Stimulated activated naive CD8-positive, alpha-beta T cell treated with anti-CD3 and anti-CD28 coated beads, Interleukin-15, Interleukin-2, amounts not matched to agents 100 U/mL and 50 U/mL, for 24 hours (primary cell): ENCODE measurements at regions not wholly inside any gene's neighbourhood (a gene's known extent, or its start where the extent isn't known, plus 50 kb on each side); places are given as distances from the start of the nearest gene placed in this dataset.

ENCODE experiments used
- ATAC-seq: fragments of 150-1000 bp; cut with Tn5 transposase; one replicate; pipeline ENCODE4 v1.10.0; 2021
- DNase-seq: peaks from one replicate; pipeline ENCODE4 v3.0.0; 2021

- ATAC-seq (no peak), DNase-seq (no peak)
Measured at GRCh38 chr21:16500271-16500670, 770.5 kb downstream of the USP25 start.

GRCh38 chr21:16502273-16502672, 772.5 kb downstream of the USP25 start:
- no peak for DNase-seq
- no peak for ATAC-seq

GRCh38 chr21:16502897-16503296, 773.1 kb downstream of the USP25 start:
- ATAC-seq (no peak), DNase-seq (no peak)

GRCh38 chr21:16504281-16504680, 774.5 kb downstream of the USP25 start:
- ATAC-seq = no peak

GRCh38 chr21:16504766-16505165, 775.0 kb downstream of the USP25 start:
- ATAC-seq (no peak), DNase-seq (no peak)

More at GRCh38 chr21:16504281-16504680, 774.5 kb downstream of the USP25 start:
- DNase-seq = no peak

GRCh38 chr21:16509476-16509875, 779.7 kb downstream of the USP25 start:
- DNase-seq (no peak), ATAC-seq (no peak)

- DNase-seq (no peak), ATAC-seq (no peak)
Measured at GRCh38 chr21:16514316-16514715, 784.5 kb downstream of the USP25 start.

GRCh38 chr21:16517383-16517782, 787.6 kb downstream of the USP25 start:
- no peak for ATAC-seq
- DNase-seq = no peak

GRCh38 chr21:16519036-16519435, 789.3 kb downstream of the USP25 start:
- no peak for ATAC-seq
- no peak for DNase-seq

- ATAC-seq (no peak), DNase-seq (no peak)
Measured at GRCh38 chr21:16519644-16520043, 789.9 kb downstream of the USP25 start.

GRCh38 chr21:16522548-16522947, 792.8 kb downstream of the USP25 start:
- DNase-seq (no peak), ATAC-seq (no peak)

- ATAC-seq (no peak), DNase-seq (no peak)
Measured at GRCh38 chr21:16530656-16531055, 800.9 kb downstream of the USP25 start.

GRCh38 chr21:16532840-16533239, 803.1 kb downstream of the USP25 start:
- DNase-seq (no peak), ATAC-seq (no peak)

- ATAC-seq (no peak), DNase-seq (no peak)
Measured at GRCh38 chr21:16533692-16534407, 804.1 kb downstream of the USP25 start.

GRCh38 chr21:16534408-16535101, 804.8 kb downstream of the USP25 start:
- DNase-seq (no peak), ATAC-seq (no peak)

GRCh38 chr21:16535102-16535422, 805.3 kb downstream of the USP25 start:
- no peak for DNase-seq
- ATAC-seq = no peak

GRCh38 chr21:16535626-16536025, 805.8 kb downstream of the USP25 start:
- DNase-seq = no peak
- ATAC-seq = no peak

GRCh38 chr21:16536140-16536539, 806.4 kb downstream of the USP25 start:
- no peak for DNase-seq
- ATAC-seq = no peak

- ATAC-seq (no peak), DNase-seq (no peak)
Measured at GRCh38 chr21:16536643-16537434, 807.1 kb downstream of the USP25 start.

GRCh38 chr21:16537501-16537900, 807.7 kb downstream of the USP25 start:
- ATAC-seq (no peak), DNase-seq (no peak)

- no peak for DNase-seq
- ATAC-seq = no peak
Measured at GRCh38 chr21:16538405-16538804, 808.6 kb downstream of the USP25 start.

- ATAC-seq (no peak), DNase-seq (no peak)
Measured at GRCh38 chr21:16538936-16539440, 809.2 kb downstream of the USP25 start.
